ENCODE measurements at regions not wholly inside any gene's neighbourhood (a gene's known extent, or its start where the extent isn't known, plus 50 kb on each side); places are given as distances from the start of the nearest gene placed in this dataset.
A peak's percentile ranks its signal among the peaks of the same experiment; 100 is the strongest.

DNA sequence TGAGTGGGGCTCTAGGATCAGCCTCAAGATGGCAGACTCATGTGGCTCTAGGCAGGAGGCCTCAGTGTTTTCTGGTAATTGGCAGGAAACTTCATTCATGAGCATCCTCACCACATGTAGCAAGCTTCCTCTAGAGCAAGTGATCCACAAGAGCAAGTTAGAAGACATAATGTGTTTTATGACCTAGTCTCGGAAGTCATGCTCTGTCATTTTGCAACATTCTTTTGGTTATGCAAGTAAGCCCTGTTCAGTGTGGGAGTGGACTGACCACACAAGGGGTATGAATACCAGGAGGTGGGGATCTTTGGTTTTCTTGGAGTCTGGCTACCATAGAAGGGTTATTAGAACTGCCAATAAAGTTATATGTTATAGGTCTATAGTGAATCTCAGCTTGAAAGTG is 66.8 kb upstream of the STK39 start:
- no peak for TF ChIP-seq CTCF (IDR thresholded peaks at IDR 0.05; ENCODE audit: low read depth, low read length)
- no peak for DNase-seq (ENCODE audit: low read depth, low spot score)
- in situ Hi-C loops (cut with HindIII; ENCODE audit: low sequenced_read_pairs), result no loop called here
- no peak overlapping the region for H3K4me3 ChIP-seq (ENCODE audit: low read depth, low read length)

DNA sequence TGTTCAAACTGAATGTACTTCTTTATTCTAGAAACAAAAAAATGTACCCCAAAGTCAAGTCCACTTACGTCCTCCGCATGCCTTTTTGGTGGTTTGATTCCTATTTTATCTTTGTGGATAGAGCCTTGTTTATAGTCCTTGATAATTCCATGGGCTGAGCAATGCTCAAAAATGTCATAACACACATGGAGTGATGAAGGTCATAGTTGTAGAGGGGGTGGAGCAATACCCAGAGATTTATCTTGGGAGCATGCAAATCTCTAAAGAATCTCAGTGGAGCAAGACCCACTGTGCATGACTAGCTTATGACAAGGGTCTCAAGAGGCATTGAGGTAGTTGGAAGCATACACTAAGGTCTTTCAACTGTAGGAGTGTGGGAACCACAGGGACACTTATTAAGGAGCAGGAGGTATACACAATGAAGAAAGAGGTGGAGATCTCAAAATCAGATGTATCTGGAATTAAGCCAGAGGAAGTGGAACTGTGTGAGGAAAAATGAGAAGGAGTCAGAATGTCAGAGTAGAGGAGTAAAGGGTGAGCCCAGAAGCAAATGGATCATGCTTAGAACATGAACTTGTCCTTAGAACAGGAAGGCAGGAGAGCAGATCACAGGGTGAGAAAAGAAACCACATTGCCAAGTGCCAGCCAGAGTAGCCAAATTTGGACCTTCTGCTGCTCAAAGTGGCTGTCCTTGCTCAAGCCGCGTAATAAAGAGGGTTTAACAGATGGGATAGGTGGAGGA is 68.1 kb upstream of the STK39 start:
- in situ Hi-C loops (cut with HindIII; ENCODE audit: low sequenced_read_pairs), result no loop called here
- no peak for TF ChIP-seq CTCF (IDR thresholded peaks at IDR 0.05; ENCODE audit: low read depth, low read length)
- H3K4me3 ChIP-seq (ENCODE audit: low read depth, low read length), result no peak overlapping the region
- no peak for DNase-seq (ENCODE audit: low read depth, low spot score)

GRCh38 chr2:168316073-168316440 is 68.7 kb upstream of the STK39 start:
- no peak for TF ChIP-seq CTCF (IDR thresholded peaks at IDR 0.05; ENCODE audit: low read depth, low read length)
- DNase-seq (ENCODE audit: low read depth, low spot score), result peak; percentile 71
- no peak overlapping the region for H3K4me3 ChIP-seq (ENCODE audit: low read depth, low read length)
- in situ Hi-C loops (cut with HindIII; ENCODE audit: low sequenced_read_pairs), result no loop called here

GRCh38 chr2:168317282-168317681 is 69.9 kb upstream of the STK39 start:
- no peak for TF ChIP-seq CTCF (IDR thresholded peaks at IDR 0.05; ENCODE audit: low read depth, low read length)
- no peak for DNase-seq (ENCODE audit: low read depth, low spot score)
- in situ Hi-C loops (cut with HindIII; ENCODE audit: low sequenced_read_pairs), result no loop called here
- H3K4me3 ChIP-seq (ENCODE audit: low read depth, low read length), result no peak overlapping the region

DNA sequence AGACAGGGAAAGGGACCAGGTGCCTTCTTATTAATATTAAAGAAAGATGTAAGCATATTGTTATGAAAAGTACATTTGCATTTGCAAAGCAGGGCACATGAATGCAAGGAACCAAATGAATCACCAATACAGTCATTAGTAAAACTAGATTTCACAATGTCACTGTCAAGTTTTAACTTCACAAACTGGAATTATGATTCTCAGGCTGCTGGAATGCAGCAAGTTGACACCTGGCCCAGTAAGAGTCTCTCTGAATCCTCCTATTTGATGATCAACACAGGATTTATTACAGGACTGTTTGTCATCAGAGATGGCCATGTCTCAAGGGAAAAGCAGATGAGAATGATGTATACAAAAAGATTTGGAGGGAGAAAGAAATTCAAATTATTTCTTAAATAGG is 72.9 kb upstream of the STK39 start:
- no peak overlapping the region for H3K4me3 ChIP-seq (ENCODE audit: low read depth, low read length)
- in situ Hi-C loops (cut with HindIII; ENCODE audit: low sequenced_read_pairs), result no loop called here
- DNase-seq (ENCODE audit: low read depth, low spot score), result no peak
- TF ChIP-seq CTCF (IDR thresholded peaks at IDR 0.05; ENCODE audit: low read depth, low read length), result no peak

GRCh38 chr2:168322325-168323007 is 75.1 kb upstream of the STK39 start:
- in situ Hi-C loops (cut with HindIII; ENCODE audit: low sequenced_read_pairs), result no loop called here
- DNase-seq (ENCODE audit: low read depth, low spot score), result no peak
- no peak for TF ChIP-seq CTCF (IDR thresholded peaks at IDR 0.05; ENCODE audit: low read depth, low read length)
- no peak overlapping the region for H3K4me3 ChIP-seq (ENCODE audit: low read depth, low read length)

Data from astrocyte of the spinal cord (primary cell).